Fibroblast of pulmonary artery (primary cell): ENCODE measurements at regions not wholly inside any gene's neighbourhood (a gene's known extent, or its start where the extent isn't known, plus 50 kb on each side); places are given as distances from the start of the nearest gene placed in this dataset.

Experiments used
- DNase-seq: peaks from one replicate; pipeline ENCODE4 v3.0.0-alpha.2; 2010; ENCODE audit warnings: low read depth
- H3K4me3 ChIP-seq: replicated peaks from 2 replicates; pipeline ENCODE4 v1.5.1; 2011; ENCODE audit warnings: low read depth, mild to moderate bottlenecking, control low read depth, low read length, moderate library complexity
- TF ChIP-seq, protein P1 (sequence below): IDR thresholded peaks from 2 replicates; pipeline ENCODE4 v1.5.1; 2011; ENCODE audit warnings: mild to moderate bottlenecking, control low read depth, low read length, inconsistent platforms; ENCODE audit errors: missing control alignments

DNA sequence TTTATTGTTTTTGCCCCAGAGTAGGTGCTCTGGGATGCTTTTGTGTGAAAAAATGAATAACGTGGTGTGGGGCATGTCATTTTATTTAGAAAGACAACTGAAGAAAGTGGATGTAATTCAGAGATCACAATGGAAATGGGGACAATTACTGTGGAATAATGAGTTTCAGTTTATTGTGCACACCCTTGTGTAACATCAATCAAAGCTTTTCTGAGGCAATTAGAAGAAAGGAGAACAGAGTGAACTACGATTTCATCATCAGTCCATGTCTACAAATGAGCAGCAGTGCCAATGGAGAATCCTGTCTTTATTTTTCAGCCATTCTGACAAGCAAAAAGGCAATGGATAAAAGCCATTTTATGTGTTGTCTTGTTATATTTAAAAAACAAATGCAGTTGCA is 339.2 kb downstream of the TMA16 start:
- H3K4me3 ChIP-seq, result no peak overlapping the region
- DNase-seq, result no peak
- TF ChIP-seq, protein P1, sequence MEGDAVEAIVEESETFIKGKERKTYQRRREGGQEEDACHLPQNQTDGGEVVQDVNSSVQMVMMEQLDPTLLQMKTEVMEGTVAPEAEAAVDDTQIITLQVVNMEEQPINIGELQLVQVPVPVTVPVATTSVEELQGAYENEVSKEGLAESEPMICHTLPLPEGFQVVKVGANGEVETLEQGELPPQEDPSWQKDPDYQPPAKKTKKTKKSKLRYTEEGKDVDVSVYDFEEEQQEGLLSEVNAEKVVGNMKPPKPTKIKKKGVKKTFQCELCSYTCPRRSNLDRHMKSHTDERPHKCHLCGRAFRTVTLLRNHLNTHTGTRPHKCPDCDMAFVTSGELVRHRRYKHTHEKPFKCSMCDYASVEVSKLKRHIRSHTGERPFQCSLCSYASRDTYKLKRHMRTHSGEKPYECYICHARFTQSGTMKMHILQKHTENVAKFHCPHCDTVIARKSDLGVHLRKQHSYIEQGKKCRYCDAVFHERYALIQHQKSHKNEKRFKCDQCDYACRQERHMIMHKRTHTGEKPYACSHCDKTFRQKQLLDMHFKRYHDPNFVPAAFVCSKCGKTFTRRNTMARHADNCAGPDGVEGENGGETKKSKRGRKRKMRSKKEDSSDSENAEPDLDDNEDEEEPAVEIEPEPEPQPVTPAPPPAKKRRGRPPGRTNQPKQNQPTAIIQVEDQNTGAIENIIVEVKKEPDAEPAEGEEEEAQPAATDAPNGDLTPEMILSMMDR, result no peak

DNA sequence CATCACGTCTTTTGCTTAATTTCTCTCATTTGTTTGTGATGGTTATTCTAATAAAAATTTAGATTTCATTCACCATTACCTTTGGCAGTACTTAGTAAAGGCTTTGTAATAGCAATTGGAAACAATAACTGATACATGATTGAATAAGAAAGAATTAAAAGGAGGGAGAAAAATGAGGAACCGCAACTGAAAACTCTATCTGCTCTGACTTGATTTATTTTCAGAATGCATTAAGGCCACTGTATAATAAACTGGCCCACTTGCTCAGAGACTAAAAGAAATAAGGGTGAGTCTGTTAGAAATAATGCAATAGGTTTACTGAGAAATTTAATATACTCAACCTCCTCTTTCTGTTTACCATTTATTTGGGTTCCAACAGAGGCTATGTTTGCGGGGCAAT is 351.5 kb downstream of the TMA16 start:
- no peak overlapping the region for H3K4me3 ChIP-seq
- TF ChIP-seq, protein P1, result no peak
- DNase-seq, result no peak

DNA sequence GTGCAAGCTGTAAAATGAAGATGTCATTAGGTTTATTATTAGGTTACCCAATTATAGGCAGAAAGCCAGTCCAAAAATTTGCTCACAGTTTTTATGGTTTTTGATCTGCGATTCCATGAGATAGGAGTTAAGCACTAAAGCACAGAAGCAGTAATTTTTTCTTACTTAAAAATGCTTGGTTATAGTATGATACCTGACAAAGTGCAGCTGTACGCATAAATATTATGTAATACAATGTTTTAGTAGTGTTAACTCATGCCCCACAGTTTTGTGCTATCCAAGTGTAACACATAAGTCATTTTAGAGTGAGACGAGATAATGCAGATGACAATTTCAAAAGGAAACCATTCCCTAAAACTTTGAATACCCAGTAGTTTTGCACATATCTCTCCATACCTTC is 357.8 kb downstream of the TMA16 start:
- H3K4me3 ChIP-seq, result no peak overlapping the region
- TF ChIP-seq, protein P1, result no peak
- no peak for DNase-seq

DNA sequence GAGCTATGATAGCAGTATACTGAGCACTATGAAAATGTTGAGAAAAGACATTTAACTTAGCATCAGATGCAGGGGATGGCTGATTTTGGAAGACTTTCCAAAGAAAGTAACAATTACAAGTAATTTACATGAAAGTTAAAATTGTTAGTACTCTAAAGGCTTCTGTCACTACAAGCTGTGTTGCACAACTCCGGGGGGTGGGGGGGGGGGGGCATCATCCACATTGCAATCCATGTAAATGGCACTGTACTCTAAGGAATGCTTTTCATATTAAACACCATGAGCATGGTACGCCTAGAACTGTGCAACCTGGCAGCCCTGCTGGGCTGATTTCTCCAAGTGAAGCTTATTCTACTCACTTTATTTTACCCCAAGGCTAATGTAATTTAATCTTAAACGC is 363.4 kb downstream of the TMA16 start:
- TF ChIP-seq, protein P1, result no peak
- no peak overlapping the region for H3K4me3 ChIP-seq
- DNase-seq, result no peak

DNA sequence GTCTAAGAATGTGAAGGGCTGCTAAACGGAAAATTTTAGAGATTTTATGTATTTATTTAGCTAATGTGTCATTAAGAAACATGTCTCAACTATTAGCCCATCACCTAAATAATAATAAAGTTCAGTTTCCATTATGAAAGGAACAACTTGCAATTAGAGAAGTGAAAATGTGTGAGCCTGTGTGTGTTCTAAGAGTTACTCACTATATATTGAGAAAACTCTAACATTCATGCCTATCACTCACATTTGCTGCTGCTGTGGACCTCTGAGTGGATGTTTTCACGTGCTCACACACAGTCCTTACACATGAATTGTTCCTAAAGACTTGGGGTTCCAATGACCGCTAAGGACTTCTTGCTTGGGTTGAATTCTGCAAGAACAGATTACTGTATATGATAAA is 364.0 kb downstream of the TMA16 start:
- no peak for DNase-seq
- TF ChIP-seq, protein P1, result no peak
- no peak overlapping the region for H3K4me3 ChIP-seq

DNA sequence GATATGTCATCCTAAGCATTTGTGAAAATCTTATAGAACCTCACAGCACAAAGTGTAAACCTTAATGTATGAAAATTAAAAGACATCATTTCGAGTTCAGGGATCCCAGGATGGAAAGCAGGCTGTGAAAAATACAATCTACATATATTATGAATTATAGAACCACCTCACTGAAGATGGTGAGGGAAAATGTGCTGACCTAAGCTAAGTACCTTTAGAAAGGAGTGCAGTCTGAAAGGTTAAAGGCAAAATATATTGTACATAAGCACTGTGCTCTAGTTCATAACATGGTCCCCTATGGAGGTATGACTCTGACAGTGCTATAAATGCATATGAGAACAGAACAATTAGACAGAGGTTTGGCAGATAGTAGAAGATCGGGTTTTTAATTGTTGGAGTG is 368.6 kb downstream of the TMA16 start:
- no peak overlapping the region for H3K4me3 ChIP-seq
- DNase-seq, result no peak
- TF ChIP-seq, protein P1, result no peak

DNA sequence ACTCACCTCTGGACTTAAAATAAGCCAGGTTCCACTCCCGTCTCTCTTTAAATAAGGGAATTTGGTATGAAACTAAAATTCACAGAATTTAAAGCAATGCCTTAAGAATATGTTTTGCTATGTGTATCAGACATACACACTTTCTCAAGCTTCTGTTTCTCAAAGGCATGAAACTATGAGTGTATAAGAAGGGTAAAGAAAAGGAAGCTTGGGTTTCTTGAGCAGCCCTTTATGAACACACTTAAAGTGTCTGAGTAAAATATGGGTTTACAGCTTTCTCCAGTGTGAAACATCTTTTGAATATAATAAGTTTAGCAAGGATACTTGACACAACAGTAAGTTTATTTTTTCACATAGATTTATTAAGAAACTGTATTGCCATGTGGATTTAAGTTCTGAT is 370.5 kb downstream of the TMA16 start:
- H3K4me3 ChIP-seq, result no peak overlapping the region
- TF ChIP-seq, protein P1, result no peak
- DNase-seq, result no peak
